GM19328 (cell line): ENCODE measurements at regions not wholly inside any gene's neighbourhood (a gene's known extent, or its start where the extent isn't known, plus 50 kb on each side); places are given as distances from the start of the nearest gene placed in this dataset.
"Not testable (repeated sequence)": the region's sequence is repeated elsewhere in the genome, so short reads cannot be mapped to it uniquely, and the experiment has no call there.

Experiments
- ATAC-seq: cut with Tn5 transposase; IDR thresholded peaks from one replicate; pipeline ENCODE4 v1.9.1; 2021; ENCODE audit warnings: mild to moderate bottlenecking, moderate library complexity; ENCODE audit not compliant: unreplicated experiment

DNA sequence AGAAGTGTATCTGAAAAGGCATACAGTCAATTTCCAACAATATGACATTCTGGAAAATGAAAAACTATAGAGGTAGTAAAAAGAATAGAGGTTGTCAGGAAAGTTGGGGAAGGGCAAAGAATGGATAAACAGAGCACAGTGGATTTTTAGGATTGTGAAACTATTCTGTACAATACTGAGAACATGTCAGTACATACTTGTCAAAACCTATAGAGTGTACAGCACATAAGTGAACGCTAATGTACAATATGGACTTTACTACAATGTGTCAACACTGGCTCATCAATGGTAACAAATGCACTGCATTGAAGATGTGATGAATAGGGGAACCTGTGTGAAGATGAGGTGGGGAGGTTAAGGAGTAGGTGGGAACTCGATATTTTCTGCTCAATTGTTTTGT lies 483.0 kb upstream of the PFKP start:
- no peak for ATAC-seq

DNA sequence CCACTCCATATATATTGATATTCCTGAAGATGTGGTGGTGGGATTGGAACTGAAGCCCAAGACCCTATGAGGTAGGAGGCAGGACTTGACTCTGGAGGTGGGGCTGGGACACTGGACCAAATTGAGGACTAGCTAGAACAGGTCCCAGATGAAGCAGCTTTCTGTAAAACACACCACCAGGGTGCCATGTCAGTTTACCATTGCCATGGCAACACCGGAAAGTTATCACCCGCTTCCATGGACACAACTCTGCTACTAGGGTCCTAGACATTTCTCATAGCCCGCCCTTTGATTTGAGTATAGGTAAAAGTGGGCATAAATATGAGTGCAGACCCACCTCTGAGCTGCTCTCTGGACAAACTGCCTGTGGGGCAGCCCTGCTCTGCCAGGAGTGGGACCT lies 490.5 kb upstream of the PFKP start:
- no peak for ATAC-seq

DNA sequence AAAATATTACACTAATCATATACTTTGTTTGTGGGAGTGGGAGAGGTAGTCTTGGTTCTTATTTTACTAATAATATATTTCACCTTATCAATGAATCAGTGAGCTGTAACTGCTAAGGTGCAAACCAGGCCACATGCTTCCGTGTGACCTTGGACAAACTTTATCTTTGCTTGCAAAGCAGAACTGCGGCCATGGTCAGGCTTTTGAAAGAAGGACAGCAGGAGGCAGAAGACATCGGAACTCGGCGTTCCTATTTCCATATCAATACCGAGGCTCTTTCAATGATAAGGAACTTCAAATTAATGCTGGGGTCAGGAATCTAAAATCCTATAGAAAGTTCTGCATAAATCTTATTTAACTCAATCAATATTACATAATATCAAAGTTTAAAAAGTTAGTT lies 491.9 kb upstream of the PFKP start:
- no peak for ATAC-seq

DNA sequence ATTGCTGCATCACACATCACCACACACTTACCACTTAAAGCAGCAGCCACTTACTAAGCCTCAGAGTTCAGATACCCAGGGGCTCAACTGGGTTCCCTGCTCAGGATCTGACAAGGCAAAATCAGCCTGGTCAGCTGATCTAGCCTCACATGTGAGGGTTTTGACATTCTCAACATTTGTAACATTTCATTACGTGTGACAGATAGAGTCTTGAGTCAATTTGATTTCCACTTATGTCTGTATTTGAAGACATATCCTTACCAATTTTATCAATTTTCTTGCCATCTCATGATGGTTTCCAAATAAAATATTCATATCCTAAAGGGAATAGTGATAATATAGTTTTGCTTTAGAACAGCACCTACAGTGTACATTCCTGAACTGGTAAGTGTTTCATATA lies 494.7 kb upstream of the PFKP start:
- ATAC-seq: no peak

DNA sequence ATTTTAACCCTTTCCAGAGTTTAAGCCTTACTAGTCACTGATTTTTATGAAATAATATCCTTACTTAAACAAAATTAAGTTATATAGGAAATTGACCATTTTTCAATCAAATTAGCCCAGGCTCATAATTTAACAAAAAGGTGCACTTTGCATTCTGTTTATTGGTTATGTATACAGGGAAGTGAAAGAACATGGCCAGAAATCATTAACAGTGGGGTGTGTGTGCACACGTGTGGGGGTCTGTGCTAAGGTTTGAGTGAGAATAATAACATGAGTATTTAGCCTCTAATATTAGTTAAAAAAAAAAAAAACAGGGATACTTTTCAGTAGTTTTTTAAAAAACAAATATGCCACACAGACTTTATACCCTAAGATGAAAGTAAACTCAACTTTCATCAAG lies 510.5 kb upstream of the PFKP start:
- no peak for ATAC-seq

DNA sequence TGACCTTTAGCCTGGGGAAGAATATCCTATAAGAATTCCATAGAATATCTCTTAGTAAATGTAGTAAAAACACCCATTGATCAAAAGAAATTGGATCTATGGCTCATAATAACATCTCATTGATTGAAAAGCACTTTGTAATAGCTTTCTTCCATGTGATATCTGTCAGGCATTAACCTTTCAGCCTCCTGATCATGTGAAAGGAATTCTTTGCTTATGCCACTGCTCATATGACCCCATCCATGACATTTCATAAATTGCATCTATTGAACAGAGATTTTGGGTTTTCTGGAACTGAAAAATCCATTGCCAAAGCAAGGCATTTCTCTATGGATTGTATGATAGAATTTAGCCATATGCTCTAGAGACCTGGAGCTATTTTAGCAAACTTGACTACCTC lies 519.3 kb upstream of the PFKP start:
- no peak for ATAC-seq

DNA sequence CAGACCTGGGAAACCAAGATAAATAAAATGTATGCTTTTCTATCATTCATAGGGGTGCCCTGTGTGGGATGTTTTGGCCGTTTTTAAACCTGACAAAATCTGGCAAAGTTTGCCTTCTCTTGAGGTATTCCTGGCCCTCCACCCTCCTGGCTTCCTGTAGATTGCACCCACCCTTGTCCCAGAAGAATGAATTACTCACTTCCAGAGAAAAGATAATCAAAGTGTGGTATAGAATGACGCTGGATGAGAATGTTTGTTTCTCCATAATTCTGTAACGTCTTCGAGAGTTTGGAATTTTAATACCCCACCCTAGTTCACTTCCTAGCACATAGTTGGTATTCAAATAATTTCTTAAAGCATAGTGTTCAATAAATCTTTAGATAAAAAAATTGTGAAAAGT lies 519.7 kb upstream of the PFKP start:
- ATAC-seq: no peak

DNA sequence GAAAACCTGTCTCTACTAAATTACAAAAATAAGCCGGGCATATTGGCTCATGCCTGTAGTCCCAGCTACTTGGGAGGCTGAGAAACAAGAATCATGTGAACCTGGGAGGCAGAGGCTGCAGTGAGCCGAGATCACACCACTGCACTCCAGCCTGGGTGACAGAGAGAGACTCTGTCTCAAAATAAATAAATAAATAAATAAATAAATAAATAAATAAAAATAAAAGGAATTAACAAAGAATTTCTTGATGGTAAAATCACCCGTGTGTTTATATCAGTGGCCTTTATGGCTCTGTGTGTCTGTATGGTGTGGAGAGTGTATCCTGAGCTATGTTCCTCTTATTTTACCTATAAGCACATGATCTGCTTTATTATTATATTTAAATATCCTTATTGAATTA lies 520.5 kb upstream of the PFKP start:
- ATAC-seq: not testable (repeated sequence)

DNA sequence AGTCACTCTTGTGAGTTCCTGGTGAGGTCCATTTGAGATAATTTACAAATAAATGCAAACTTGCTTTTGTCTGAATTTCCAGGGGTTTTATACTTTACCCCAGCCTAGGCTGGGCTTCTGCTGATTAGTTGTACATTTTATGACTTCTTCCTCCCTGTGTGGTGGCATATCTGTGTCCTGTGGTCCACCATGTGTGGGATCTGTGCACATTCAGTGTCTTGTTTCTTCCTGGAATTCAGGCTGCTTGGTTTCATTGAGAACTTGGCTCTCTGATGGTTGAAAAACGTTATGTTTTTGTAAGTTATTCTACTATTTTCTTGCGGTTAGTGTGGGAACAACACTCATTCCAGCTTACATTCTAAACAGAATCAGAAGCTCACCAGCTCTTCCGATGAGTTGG lies 523.4 kb upstream of the PFKP start:
- no peak for ATAC-seq

DNA sequence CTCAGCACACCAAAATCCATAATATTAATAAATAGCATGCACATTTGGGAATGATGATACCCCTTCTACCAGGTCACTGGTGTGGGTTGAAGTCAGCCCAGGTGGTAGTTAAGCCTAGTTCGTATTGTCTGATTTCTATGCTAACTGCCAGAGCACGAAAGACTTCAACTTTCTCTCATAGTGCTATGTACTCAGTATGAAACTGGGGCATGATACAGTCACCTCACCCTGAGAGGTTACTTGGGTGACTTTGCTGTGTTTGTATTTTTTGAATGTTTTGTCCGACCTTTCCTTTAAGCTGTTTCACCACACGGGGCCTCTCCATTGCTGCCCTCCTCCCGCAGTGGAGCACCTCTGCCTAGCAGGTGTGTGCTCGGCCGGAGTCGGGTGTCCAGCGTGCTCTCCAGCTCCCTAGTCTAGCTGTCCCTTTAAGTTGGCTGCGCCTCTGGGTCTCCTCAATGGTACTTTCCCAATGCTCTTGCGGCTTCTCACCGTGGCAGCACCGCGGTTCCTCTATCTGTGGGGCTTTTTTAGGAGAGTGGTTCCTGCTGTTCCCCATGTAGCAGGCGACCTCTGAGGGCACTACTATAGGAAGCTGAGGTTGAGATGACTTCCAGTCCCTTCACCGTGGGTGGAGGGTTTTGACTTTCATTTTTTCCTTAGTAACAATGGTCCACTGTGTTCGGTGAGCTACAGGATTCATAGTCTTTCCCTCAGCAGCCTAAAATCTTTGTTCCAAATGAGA lies 524.0 kb upstream of the PFKP start:
- ATAC-seq: no peak

DNA sequence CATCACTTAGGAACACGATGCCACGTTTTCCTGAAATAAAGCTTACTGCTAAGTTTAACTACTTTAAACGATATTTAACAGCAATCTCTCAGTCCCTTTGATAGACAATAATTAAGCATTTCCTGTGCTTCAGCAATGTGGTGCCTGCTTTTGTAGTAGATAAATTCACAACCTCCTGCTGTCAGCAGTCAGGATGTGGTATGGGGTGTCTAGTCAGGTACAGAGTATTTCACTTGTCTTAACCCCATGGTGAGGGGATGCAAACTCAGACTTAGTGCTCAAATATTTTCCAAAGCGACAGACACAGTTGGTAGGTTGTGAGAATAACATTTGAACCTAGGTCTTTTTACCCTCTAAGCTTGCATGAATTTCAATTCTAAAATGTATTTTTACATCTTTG lies 526.2 kb upstream of the PFKP start:
- ATAC-seq: no peak

DNA sequence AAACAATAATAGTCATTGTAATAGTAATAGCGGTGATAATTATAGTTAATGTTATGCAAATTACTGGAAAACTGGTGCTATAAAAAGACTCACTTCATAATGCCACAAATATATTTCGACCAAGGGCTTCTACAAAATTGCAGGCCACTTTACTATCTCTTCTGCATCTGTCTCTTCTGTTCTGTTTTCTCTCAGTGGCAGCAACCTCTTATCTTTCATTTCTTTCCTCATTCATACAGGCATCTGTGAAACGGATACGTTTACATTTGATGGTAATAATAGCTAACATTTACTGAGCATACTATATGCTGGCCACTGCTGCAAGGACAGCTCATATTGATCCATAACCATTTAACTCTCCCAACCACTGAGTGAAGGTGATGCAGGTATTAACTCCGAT lies 537.4 kb upstream of the PFKP start:
- no peak for ATAC-seq

DNA sequence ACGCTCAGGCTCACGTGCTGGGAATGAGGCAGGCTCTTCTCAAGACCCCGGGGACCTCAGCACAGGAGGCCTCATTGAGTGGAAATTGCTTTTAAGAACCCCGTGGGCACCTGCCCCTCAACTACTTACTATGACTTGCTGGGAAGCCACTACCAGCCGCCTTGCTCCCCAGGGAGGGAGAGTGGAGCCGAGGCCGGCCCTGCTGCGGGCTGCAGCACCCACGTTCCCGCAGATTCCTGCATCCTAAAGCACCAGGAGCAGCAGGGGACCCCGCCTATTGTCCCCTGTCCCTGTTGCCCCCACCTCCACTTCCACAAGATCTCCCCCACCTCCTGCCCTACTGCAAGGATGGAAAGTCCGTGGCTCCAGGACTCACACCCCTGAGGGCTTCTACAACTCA lies 541.6 kb upstream of the PFKP start:
- ATAC-seq: no peak

DNA sequence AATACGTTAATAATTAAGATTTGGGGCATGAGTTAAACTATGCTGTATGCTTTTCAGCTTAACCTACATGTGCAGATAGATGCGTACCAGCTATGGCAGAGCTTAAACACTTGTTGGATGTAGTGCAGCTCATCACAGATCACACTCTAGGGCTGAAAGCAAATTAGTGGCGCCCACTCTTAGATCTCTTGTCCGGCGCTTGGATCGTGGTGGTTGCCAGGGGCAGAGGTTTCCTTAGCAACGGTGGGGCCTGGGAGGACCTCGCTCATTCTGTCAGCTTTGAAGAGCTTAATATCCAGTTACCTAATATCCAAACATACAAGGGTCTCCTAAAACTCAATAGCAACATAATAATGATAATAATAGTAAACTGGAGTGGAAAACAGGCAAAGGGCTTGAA lies 548.2 kb upstream of the PFKP start:
- ATAC-seq: no peak

DNA sequence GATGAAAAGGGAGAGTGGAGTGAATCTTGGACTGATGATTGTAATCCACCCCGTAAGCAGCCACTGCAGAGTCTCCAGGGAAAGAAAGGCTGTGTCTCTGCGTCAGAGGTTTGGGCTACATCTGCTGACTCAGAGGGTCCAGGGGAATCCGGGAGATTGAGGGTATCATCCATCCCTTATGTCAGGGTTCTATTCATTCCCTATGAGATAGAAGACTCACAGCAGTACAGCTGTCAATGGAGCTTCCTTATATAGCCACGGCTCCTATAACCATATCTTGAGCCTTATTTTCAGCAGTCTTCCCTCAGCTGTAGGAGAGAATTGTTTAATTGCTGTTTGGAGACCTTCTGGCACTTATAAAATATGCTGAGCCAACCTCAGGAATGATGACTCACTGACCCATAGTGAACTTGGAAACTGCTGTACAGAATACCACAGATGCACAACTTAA lies 558.2 kb upstream of the PFKP start:
- ATAC-seq: no peak

DNA sequence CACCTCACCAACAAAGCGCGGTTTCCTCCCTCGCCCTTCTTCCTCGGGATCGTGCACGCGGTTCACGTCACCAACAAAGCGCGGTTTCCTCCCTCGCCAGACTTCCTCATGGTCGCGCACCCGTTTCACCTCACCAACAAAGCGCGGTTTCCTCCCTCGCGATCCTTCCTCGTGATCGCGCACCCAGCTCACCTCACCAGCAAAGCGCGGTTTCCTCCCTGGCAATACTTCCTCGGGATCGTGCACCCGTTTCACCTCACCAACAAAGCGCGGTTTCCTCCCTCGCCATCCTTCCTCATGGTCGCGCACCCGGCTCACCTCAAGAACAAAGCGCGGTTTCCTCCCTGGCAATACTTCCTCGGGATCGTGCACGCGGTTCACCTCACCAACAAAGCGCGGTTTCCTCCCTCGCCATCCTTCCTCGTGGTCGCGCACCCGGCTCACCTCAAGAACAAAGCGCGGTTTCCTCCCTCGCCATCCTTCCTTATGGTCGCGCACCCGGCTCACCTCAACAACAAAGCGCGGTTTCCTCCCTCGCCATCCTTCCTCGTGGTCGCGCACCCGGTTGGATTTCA lies 565.9 kb upstream of the PFKP start:
- not testable (repeated sequence) for ATAC-seq

DNA sequence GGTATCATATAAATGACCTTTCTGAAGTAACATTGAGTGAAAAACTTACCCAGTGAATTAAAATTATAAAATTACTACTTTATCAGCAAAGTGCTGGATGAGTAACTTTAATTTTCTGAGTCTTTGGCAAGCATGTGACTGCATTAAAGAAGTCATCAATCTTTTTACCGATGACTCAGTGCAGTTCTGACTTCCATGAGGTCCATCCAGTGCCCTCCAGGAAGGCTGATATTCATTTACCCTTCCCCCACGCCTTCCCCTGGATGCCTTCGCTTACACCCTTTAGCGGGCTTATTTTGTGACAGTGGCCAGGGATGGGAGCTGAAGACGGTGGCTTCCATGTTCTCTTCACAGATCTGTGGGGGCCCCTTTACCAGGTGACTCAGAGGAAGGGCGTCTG lies 572.9 kb upstream of the PFKP start:
- no peak for ATAC-seq

DNA sequence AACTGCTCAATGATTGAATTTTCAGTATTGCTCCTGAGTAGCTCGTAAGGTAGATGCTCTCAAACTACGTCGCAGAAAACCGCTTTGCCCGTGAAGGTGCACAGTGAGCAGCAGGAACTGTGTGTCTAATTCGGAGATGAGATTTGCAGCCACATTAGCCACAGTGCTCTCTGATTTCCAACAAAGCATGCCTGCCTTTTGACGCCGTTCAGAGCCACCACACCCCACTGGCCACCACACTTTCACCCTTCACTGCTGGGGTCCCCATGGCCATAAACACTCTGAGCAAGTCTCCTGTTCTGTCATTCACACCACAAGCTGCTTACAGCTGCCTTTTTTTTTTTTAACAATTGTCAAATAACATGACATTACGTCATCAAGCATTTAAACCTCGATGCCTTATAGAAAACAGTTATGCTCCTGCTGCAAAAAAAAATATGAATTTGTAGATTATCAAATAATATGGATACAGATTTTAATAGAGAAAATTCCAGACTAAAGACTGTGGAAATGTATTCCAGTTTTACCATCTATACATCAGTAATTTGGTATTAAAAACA lies 578.8 kb upstream of the PFKP start:
- ATAC-seq: no peak

DNA sequence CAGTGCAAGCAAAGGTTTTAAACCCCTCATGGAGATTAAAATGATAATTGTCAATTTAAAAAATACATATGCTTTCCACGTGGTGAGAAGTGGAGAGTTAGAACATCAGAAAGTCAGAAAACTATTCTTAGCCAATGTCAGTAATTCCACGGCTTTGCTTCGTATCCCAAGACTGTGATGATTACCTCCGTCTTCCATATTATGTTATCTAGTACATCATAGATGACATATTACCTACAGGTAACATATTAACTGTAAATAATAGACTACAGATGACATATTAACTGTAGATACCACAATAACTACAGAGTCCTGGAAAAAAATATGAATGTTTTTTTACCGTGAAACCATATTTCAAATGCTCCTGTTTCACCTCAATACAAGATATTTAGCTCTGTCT lies 579.4 kb upstream of the PFKP start:
- no peak for ATAC-seq

DNA sequence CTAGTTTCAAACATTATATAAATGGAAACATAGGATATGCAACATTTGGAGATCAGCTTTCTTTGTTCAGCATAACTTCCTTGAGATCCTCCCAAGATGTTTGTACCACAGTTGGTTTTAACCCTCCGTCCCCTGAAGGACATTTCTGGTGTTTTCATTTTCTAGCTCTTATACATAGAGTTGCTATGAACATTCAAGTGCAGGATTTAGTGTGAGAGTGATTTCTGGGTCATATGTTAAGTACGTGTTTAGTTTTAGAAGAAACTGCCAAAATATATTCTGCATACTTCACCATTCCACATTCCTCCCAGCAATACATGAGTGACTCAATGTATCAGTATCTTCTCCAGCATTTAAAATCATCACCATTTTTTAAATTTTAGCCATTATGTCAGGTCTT lies 588.7 kb upstream of the PFKP start:
- ATAC-seq: no peak

DNA sequence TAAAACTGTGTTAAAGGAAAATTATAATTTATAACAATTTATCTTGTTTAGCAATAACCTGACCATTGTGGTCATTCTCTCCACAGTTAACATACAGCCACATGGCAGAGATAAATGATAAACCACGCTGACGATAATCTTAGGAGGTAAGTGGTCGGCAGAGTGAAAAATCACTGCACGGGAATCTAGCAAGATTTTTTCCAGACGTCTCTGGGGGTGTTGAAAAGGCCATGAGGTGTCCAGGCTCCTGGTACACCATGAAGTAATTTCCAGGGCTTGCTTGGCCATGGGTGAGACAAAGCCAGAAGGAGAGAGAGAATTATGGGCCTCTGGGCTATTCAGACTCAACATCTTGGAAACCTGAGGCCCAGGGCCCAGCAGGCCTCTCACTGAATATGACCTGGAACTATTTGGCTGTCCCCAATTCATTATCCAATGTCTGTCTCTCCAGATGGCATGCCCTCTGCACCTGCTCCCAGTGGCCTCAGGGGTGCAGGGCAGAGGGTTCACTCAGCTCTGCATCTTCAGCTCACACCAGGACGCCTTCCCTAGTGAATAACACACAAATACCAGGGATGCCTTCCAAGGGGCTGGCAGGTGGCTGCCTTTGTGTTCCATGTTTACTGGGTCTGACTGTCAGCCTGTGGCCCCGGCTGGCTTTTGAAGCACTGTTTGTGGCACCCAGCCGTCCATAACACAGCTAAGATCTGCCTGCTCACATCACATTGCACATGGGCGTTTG lies 590.4 kb upstream of the PFKP start:
- no peak for ATAC-seq

DNA sequence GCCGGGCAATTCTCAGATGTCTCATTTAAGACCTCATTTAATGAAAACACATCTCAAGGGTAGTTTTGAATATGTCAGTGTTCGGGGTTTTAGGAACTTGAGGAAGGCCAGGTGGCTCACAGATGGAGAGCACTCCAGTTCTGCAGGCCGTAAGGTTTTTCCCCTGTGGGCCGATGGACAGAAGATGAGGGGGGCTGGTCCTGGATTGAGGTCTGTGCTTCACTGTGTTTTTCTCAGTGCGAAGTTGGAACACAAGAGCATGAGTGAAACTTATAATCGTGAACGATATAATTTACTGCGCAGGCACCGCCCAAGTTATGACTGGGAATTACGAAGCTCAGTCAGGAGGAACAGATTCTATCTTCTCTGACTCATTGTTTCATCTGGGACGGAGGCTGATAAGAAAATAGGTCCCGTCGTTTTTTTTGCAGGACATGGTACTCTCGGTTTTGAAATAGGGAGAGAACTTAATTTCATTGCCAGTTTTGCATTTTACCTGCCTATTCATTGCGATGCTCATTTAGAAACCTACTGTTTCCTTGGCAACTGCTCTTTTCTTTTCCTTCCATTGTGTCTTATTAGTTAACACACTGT lies 591.0 kb upstream of the PFKP start:
- no peak for ATAC-seq
